Left hindlimb (tissue), 1 donor: ENCODE measurements at regions not wholly inside any gene's neighbourhood (a gene's known extent, or its start where the extent isn't known, plus 50 kb on each side); places are given as distances from the start of the nearest gene placed in this dataset.
"Not testable (repeated sequence)": the region's sequence is repeated elsewhere in the genome, so short reads cannot be mapped to it uniquely, and the experiment has no call there.

Experiments used
- DNase-seq: peaks from one replicate; pipeline ENCODE4 v3.0.0-alpha.2; 2018

DNA sequence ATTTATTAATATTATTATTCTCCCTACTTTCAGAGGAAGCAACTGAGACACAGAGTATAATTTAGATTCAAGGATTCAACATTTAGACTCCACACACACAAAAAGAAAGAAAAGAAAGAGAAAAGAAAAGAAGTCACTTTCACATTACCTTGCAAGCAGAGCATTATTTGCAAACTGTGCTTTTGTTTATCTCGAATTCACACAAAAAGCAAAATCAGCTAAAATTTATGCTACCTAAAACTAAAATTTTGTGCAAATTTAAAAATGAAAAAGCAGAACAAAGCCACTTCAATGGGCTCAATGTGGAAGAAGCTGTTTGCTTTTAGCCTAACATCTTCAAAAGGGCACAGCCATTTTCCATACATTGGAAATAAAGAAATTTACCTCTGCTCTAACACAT is 1282.7 kb upstream of the GYPC start:
- no peak for DNase-seq

DNA sequence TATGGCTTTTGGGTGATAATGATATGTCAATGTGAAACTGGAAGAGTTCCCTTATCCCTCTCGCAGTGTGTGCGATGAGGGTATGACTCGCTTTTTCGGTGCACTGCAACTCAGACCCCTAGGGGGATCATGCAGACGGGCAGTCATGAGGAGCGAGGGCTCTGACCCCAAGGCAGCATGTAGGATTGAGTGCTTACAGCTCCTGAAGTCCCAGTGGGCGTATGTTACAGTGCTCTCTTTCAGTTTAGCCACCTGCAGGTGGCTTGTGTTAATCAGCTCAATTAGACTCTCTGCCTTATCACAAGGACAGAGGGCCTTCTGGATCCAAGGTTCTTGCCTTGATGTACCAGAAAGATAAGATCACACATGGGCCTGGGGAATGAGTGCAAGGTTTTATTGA is 1269.9 kb upstream of the GYPC start:
- no peak for DNase-seq

DNA sequence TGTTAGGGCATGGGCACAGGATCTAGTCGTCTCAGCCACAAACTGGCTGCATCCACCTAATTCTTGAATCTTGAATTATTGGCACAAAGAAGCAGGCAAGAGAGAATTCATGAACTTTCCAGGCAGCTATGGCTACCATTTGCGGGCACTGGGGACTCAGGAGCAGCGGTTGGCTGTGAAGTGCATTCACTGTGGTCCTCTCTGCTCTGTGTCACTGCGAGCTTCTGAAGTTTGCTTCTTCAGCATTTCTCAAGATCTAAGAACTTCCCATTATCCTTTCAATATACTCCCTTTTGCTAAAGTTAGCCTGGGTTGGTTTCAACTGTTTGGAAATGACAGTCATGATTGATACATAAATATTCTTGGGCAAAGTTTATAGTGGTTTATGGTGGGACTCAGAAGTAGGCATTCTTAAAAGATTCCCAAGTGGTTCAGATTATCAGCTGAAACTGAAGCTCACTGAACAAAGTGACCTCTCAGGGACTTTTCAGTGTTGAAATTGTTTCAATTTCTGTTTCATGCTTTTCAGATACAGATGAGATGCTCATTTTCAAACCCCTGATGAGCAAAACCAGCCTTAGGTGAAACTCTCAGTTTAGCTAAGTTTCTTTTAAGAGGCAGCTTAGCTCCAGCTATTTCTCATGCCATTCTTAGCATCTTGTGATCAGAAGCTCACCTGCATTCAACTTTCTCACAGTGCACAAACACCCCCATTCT is 1258.3 kb upstream of the GYPC start:
- DNase-seq, result no peak

GRCh38 chr2:125398738-125399524 is 1257.0 kb upstream of the GYPC start:
- no peak for DNase-seq

DNA sequence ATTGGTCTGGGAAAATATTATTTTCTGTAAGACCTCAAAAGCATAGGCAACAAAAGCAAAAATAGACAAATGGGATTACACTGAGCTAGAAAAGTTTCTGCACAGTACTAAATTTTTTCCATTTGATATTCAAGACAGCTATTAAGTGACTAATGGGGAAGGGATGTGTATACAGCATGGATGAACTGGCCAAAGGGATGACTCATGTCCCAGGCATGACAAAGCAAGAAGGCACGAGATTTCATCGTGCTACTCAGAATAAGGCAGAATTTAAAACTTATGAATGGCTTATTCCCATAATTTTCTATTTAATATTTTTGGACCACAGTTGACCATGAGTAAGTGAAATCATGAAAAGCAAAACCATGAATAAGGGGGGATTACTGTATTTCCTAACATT is 1250.1 kb upstream of the GYPC start:
- no peak for DNase-seq

GRCh38 chr2:125408874-125409538 is 1247.0 kb upstream of the GYPC start:
- no peak for DNase-seq

- DNase-seq, result no peak
These were observed 1237.5 kb upstream of the GYPC start for GRCh38 chr2:125418483-125418882.

DNA sequence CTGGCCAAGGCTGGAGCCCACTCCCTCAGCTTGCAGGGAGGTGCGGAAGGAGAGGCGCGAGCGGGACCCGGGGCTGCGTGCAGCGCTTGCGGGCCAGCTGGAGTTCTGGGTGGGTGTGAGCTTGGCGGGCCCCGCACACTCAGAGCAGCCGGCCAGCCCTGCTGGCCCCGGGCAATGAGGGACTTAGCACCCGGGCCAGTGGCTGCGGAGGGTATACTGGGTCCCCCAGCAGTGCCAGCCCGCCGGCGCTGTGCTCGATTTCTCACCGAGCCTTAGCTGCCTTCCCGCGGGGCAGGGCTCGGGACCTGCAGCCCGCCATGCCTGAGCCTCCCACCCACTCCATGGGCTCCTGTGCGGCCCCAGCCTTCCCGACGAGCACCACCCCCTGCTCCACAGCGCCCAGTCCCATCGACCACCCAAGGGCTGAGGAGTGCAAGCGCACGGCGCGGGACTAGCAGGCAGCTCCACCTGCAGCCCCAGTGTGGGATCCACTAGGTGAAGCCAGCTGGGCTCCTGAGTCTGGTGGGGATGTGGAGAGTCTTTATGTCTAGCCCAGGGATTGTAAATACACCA is 1233.7 kb upstream of the GYPC start:
- not testable (repeated sequence) for DNase-seq

DNA sequence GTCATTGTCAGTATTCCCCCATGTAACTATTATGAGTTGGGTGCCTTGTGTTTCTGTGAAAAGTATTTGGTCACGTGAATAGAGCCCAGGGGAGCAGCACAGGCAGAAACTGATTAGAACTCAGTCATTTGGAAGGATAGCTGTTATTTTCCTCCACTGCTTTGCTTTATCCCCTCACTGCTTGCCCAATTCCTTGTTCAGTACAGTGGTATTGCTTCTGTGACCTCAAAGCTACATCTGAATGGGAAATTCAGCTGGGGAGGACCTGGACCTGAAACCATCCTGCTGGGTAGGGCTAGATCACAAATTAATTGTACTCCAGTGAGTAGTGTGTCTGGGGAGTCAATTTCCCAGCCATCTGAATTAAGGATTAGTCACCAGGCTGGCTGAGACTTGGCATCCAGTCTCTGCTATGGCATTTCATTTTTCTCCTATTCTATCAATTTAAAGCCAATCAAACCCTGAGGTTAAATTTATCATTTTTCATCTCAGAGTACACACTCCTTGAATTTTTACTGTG is 1231.6 kb upstream of the GYPC start:
- DNase-seq, result no peak

- DNase-seq, result no peak
These were observed 1228.1 kb upstream of the GYPC start for GRCh38 chr2:125427721-125428315.

DNA sequence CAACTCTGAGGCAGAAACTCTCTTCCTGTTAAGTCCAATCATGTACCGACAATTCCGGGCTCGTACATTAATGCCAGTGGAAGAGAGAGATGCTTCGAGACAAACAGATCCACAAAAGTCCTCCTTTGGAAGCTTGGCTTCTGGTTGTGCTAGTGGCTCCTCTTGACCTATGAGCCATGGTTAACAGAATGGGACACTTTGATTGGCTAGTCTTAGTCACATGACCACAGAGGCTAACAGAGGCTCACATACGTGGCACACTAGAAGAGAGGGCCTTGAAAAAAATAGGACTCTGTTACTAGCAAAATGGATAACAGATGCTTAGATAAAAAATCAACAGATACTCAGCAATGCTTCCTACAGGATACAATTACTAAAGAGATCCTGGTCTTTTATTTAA is 1211.9 kb upstream of the GYPC start:
- no peak for DNase-seq

- DNase-seq, result no peak
These were observed 1210.5 kb upstream of the GYPC start for GRCh38 chr2:125445495-125445894.

- DNase-seq, result no peak
These were observed 1205.9 kb upstream of the GYPC start for GRCh38 chr2:125450092-125450491.

DNA sequence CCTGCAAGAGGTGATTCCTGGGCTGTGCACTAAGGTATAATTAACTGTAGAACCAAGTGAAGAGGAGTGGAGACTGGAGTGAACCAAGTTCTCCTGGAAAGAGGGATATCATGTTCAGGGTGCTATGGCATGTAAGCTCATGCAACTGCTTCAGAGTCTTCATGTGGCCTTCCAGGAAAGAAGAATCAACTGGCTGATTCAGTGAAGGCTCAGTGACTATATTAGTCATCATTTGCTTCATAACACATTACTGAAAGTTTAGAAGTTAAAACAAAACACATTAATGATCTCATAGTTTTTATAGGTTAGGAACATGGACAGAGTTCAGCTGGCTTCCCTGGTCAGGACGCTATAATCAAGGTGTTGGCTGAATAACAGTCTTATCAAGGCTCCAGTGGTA is 1200.8 kb upstream of the GYPC start:
- no peak for DNase-seq

DNA sequence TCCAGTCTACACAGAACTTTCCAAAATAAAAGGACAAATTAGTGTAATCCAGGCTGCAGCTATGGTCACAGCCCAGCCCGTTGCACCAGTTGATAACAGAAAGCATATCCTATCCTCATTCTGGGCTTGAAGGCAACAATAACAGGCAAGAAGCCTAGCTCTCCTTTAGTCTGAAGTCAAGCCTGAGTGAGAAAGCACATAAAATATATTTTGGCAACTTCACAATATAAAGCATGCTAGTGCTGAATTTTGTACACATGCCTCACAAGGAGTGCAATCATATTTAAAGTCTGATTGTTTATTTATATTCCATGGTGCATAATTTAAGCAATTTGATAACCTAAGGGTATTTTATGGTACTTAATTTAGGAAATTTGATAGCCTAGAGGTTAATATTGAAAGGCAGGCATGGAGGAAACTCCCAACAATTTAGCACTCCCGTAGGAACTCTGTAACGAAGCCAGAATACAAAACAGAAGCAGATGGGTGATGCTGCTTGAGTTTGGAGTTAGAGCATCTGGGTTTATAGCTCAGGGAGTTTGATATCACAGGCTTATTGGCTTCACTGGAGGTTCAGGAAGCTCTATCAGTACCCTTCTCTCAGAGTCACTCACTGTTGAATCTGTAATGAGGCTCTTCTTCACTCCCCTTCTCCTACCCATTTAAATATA is 1199.1 kb upstream of the GYPC start:
- DNase-seq, result no peak

GRCh38 chr2:125471963-125472362 is 1184.0 kb upstream of the GYPC start:
- no peak for DNase-seq

GRCh38 chr2:125479143-125479636 is 1176.8 kb upstream of the GYPC start:
- no peak for DNase-seq

GRCh38 chr2:125490308-125490707 is 1165.7 kb upstream of the GYPC start:
- DNase-seq, result no peak

DNA sequence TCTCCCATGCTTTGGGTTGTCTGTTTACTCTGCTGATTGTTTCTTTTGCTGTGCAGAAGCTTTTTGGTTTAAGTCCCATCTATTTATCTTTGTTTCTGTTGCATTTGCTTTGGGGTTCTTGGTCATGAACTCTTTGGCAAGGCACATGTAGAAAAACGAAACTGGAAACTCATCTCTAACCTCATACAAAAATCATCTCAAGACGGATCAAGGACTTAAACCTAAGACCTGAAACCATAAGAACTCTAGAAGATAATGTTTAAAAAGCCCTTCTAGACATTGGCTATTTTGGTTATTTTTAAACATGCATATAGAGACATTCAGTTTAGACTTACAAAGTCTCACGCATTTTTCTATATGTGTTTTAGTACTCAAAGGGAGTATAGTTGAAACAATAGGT is 1164.3 kb upstream of the GYPC start:
- no peak for DNase-seq

DNA sequence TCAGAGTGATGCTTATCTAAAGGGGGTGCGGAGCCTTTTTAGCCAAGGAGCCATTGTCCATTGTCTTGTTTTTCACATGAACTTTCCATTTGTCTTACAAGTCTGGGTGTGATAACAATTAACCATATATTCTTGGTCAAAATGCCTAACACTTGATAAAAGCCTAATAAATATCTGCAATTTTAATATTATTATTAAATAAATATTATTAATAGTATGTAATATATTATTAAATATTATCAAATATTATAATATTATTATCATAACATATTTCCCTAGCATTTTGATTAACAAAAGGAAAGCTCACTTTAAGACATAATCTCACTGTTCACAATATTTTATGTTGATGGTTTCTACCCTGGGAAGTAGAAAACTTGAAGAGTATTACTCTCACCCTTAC is 1143.6 kb upstream of the GYPC start:
- no peak for DNase-seq

- no peak for DNase-seq
These were observed 1139.4 kb upstream of the GYPC start for GRCh38 chr2:125516496-125517109.

GRCh38 chr2:125526093-125526492 is 1129.9 kb upstream of the GYPC start:
- DNase-seq, result no peak
